Loucy (cell line): ENCODE measurements at regions not wholly inside any gene's neighbourhood (a gene's known extent, or its start where the extent isn't known, plus 50 kb on each side); places are given as distances from the start of the nearest gene placed in this dataset.

ENCODE experiments used
- H2AFZ ChIP-seq: fragments of 200-600 bp; sonication (generic); 2 replicates; pipeline ENCODE4 v1.6.0; 2016; ENCODE audit warnings: antibody characterized with exemption, mild to moderate bottlenecking, low read length, moderate library complexity
- H3F3A ChIP-seq: fragments of 200-600 bp; 2 replicates; pipeline ENCODE4 v1.6.0; 2016; ENCODE audit warnings: antibody characterized with exemption, low read depth, mild to moderate bottlenecking
- H3K27me3 ChIP-seq: fragments of 200-600 bp; sonication (generic); 2 replicates; pipeline ENCODE4 v1.6.1; 2014; ENCODE audit warnings: low read length, mild to moderate bottlenecking; ENCODE audit not compliant: insufficient read depth, poor library complexity, severe bottlenecking
- H3K36me3 ChIP-seq: fragments of 200-600 bp; sonication (generic); 2 replicates; pipeline ENCODE4 v1.6.1; 2016; ENCODE audit warnings: low read length; ENCODE audit not compliant: insufficient read depth
- H3K4me1 ChIP-seq: fragments of 200-600 bp; sonication (generic); 2 replicates; pipeline ENCODE4 v1.5.1; 2014; ENCODE audit warnings: low read length, mild to moderate bottlenecking; ENCODE audit not compliant: insufficient read depth, poor library complexity, severe bottlenecking
- H3K4me2 ChIP-seq: fragments of 200-600 bp; sonication (generic); 2 replicates; pipeline ENCODE4 v1.6.0; 2014; ENCODE audit warnings: antibody characterized with exemption, low read length, low read depth, mild to moderate bottlenecking; ENCODE audit not compliant: poor library complexity, severe bottlenecking
- H3K4me3 ChIP-seq: fragments of 200-600 bp; sonication (generic); 2 replicates; pipeline ENCODE4 v1.5.1; 2014; ENCODE audit warnings: low read length, mild to moderate bottlenecking, mixed read lengths; ENCODE audit not compliant: poor library complexity, severe bottlenecking
- H3K79me2 ChIP-seq: fragments of 200-600 bp; sonication (generic); 2 replicates; pipeline ENCODE4 v1.6.1; 2014; ENCODE audit warnings: low read length; ENCODE audit not compliant: insufficient read depth
- H3K9ac ChIP-seq: fragments of 200-600 bp; sonication (generic); 2 replicates; pipeline ENCODE4 v1.6.0; 2014; ENCODE audit warnings: mild to moderate bottlenecking, low read depth, low read length, moderate library complexity; ENCODE audit not compliant: poor library complexity, severe bottlenecking
- H3K9me2 ChIP-seq: fragments of 200-600 bp; sonication (generic); replicated peaks from 2 replicates; pipeline ENCODE4 v1.6.1; 2016; ENCODE audit warnings: low read depth, low read length, mixed read lengths
- H3K9me3 ChIP-seq: fragments of 200-600 bp; sonication (generic); 2 replicates; pipeline ENCODE4 v1.6.1; 2014; ENCODE audit warnings: mild to moderate bottlenecking, antibody characterized with exemption, low read length, low read depth; ENCODE audit not compliant: insufficient read depth
- H4K20me1 ChIP-seq: fragments of 200-600 bp; sonication (generic); 2 replicates; pipeline ENCODE4 v1.6.0; 2014; ENCODE audit warnings: antibody characterized with exemption, low read length, mild to moderate bottlenecking; ENCODE audit not compliant: insufficient read depth, poor library complexity, severe bottlenecking
- CTCF ChIP-seq: fragments of 200-600 bp; sonication (generic); conservative IDR thresholded peaks from 2 replicates; pipeline ENCODE4 v1.5.1; 2014; ENCODE audit warnings: mild to moderate bottlenecking, antibody characterized with exemption, low read length
- EZH2phosphoT487 ChIP-seq: fragments of 200-600 bp; IDR thresholded peaks from 2 replicates; pipeline ENCODE4 v1.6.1; 2018; ENCODE audit warnings: antibody characterized with exemption, mild to moderate bottlenecking, moderate library complexity, borderline replicate concordance

- no peaks in the 10 kb centered on the region for H3K27me3 ChIP-seq
- H3K4me3 ChIP-seq = no peak overlapping the region
- no peaks in the 10 kb centered on the region for H4K20me1 ChIP-seq
- H3K79me2 ChIP-seq = no peaks in the 10 kb centered on the region
- H3F3A ChIP-seq = no peaks in the 10 kb centered on the region
- peaks cover 27% of the 10 kb centered on the region for H3K4me1 ChIP-seq
- no peaks in the 10 kb centered on the region for H3K9me3 ChIP-seq
- TF ChIP-seq CTCF (no peak), EZH2phosphoT487 (no peak)
- no peak overlapping the region for H3K9ac ChIP-seq
- no peaks in the 10 kb centered on the region for H3K36me3 ChIP-seq
- peak overlapping the region; percentile 35 for H3K4me2 ChIP-seq
- peak overlapping the region; percentile 25; the same call in 1 of the 2 replicates for H2AFZ ChIP-seq
- no peaks in the 10 kb centered on the region for H3K9me2 ChIP-seq
Observed at GRCh38 chr5:67509402-67510186, 313.0 kb upstream of the CD180 start.

- Histone ChIP-seq H3K9ac (no peak overlapping the region), H3K36me3 (no peaks in the 10 kb centered on the region)
Observed at GRCh38 chr5:67506241-67506640, 309.6 kb upstream of the CD180 start.

GRCh38 chr5:67502951-67503350, 306.4 kb upstream of the CD180 start:
- H3K79me2 ChIP-seq = no peaks in the 10 kb centered on the region
- no peaks in the 10 kb centered on the region for H3K27me3 ChIP-seq
- H3K4me1 ChIP-seq = no peaks in the 10 kb centered on the region
- no peaks in the 10 kb centered on the region for H4K20me1 ChIP-seq
- peaks cover 4% of the 10 kb centered on the region; the same call in 1 of the 2 replicates for H3K9me3 ChIP-seq
- no peaks in the 10 kb centered on the region for H3F3A ChIP-seq
- TF ChIP-seq EZH2phosphoT487 (no peak), CTCF (no peak)
- H3K4me2 ChIP-seq = no peak overlapping the region
- H3K36me3 ChIP-seq = no peaks in the 10 kb centered on the region
- no peak overlapping the region for H3K9ac ChIP-seq
- no peak overlapping the region; the same call in 1 of the 2 replicates for H2AFZ ChIP-seq
- no peaks in the 10 kb centered on the region for H3K9me2 ChIP-seq
- H3K4me3 ChIP-seq = no peak overlapping the region

More at GRCh38 chr5:67506241-67506640, 309.6 kb upstream of the CD180 start:
- no peaks in the 10 kb centered on the region for H3F3A ChIP-seq
- H3K79me2 ChIP-seq = no peaks in the 10 kb centered on the region
- H3K4me3 ChIP-seq = no peak overlapping the region
- peaks cover 8% of the 10 kb centered on the region for H3K4me1 ChIP-seq
- no peaks in the 10 kb centered on the region for H3K9me3 ChIP-seq
- peak overlapping the region; percentile 55; the same call in 1 of the 2 replicates for H2AFZ ChIP-seq
- H3K9me2 ChIP-seq = no peaks in the 10 kb centered on the region
- H3K4me2 ChIP-seq = no peak overlapping the region
- H4K20me1 ChIP-seq = no peaks in the 10 kb centered on the region
- H3K27me3 ChIP-seq = no peaks in the 10 kb centered on the region
- TF ChIP-seq CTCF (no peak), EZH2phosphoT487 (no peak)
